ENCODE measurements at regions not wholly inside any gene's neighbourhood (a gene's known extent, or its start where the extent isn't known, plus 50 kb on each side); places are given as distances from the start of the nearest gene placed in this dataset.
"Not testable (repeated sequence)": the region's sequence is repeated elsewhere in the genome, so short reads cannot be mapped to it uniquely, and the experiment has no call there.

DNA sequence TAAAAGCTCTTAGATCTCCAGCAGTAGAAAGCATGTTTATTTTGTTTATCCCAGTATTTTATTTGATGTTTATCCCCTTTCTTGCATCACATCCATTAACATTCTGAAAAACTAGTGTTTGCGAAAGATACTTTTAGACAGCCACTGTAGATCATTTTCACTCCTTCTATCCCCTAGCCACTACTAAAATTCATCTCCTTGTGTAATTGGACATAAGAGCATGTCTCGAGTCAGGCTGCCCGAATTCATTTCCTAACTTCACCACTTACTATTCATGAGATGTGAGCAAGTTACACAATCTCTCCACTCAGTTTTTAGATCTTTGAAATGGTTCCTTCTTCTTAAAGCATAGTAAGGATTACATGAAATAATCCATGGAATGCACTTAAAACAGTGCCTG lies 514.0 kb downstream of the KLF5 start:
- no peak for DNase-seq (ENCODE audit: low read depth)

DNA sequence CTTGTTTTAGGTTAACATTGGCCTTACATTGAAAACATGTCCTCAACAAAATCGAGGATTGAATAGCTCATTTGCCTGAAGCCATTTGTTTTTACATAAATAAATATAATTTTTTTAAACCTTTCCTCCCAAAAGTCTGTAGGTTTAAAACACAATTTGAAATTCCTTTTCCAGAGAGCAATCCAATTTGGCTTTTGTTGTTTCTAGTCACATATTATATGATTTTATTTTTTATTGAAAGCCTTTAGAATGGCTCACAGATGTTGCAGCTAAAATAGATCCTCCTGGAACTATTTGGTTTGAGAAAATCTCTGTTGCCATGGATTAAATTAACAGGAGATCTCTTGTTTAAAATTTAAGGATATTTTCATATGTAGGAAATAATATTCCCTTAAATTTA lies 512.6 kb downstream of the KLF5 start:
- DNase-seq (ENCODE audit: low read depth) = no peak

DNA sequence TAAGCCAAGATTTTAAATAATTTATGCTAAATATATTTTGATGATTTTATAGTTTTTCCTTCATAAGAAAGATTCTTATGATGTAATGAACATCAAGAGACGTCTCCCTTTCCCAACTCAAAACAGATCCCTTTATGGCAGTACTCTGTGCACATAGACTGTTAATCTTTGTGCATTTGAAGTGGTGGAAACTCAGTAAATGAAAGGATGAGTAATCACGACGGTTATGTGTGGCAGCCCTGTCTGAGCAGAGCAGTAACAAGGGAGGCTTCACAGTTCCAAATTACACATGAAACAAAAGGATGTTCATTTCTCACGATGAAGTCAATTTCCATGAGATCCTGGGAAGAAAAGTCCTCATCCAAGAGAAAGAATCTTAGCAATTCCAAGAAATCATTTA lies 498.1 kb downstream of the KLF5 start:
- no peak for DNase-seq (ENCODE audit: low read depth)

DNA sequence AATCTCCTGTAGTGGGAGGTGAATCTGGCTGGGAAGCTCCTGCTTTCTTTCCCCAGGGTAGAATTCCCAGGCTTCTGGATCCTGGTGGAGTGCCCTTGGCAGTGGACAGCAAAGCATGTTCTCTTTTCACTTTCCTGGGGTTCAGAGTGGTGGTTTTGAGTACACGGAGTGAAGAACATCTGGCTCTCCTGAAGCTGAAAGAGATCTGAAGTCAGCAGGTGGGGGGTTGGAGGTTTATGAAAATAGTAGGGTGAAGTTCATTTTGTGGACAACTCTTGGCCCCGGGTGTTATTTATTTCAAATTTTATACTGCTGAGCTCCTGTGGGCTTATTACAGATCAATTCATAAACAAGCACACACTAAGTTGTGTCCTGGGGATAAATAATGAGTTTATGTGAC lies 497.3 kb downstream of the KLF5 start:
- no peak for DNase-seq (ENCODE audit: low read depth)

DNA sequence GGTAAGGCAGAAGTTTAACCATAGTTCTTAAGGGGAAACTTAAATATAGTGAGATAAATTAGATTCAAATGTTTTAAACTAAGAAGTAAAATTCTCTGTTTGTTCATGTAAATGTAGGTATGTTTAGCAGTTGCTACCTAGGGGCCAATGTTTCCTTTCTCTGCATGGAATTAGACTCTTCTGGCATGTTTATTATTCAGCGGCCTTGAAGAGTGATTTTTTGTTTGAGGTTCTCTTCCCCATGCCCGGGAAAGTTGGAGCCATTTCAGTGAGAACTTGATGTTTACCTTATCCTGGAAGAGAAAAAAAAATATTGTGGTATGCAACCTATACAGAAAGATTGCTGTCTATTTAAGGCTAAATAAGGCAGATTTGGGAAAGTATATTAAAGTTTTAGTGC lies 492.9 kb downstream of the KLF5 start:
- DNase-seq (ENCODE audit: low read depth) = no peak

DNA sequence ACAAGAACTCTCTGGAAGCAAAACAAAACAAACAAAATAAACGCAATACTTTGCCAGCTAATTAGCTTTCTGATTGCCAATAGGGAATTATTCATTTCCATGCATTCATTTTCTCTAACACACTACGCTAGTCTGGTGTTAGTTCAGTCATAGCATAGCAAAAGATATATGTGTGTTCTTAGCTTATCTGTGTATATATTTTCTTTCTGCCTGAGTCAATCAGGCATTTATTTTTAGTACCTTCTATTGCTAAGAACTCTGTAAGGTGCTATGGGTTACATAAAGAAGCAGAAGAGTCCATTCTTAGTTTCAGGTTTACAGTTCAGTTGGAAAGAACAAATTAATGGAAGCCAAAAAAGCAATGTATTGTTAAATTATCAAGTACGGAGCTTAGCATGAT lies 490.9 kb downstream of the KLF5 start:
- DNase-seq (ENCODE audit: low read depth) = no peak

DNA sequence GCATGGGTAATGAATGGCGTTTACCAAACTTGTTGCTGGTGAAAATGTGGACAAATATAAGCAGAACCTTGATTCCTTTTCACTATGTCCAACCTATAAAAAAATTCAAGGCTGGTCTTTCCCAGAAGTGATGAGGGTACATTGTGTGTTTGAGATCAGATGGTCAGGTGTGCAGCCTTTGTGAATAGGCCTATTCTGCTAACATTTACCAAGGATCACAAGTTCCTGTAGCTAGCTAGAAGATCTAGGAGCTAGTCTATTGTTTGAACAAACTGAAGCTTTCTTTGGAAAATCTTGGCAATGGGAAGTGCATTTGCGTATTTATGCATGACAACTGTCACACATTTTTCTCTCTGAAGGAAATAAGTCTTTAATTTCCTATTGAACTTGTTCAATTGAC lies 489.6 kb downstream of the KLF5 start:
- no peak for DNase-seq (ENCODE audit: low read depth)

DNA sequence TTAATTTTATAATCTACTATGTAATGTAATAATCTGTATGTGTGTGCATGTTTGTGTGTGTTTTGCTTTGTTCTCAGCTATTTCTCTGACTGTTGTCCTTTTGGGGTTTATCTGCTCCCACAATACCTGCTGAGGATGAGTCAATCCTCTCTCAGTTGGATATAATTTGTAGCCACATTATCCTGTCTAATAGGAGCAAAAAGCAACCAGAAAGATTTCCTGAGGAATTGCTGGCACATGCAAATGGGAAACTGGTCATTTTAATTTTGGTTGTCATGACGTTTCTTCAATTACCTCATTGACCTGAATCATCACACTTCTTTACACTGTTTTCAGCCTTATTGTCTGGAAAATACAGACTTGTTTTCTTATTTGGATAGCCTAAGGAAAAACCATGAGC lies 488.4 kb downstream of the KLF5 start:
- no peak for DNase-seq (ENCODE audit: low read depth)

DNA sequence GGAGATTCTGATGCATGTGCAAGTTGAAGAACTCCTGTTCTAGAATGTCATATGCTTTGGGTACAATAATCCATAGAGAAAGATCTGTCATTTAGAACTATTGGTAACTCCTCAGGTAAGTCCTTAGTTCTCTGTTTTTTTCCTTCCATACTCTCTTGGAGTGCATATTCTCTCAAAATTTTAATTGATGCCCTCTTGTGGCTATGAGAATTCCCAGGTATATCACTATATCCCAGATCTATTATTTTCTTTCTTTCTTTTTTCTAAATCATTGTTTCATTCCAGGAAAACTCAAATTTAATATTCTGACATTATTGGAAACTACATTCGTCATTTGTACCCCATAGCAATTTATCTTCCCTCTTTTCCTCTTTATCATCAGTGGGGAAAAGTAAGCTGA lies 485.4 kb downstream of the KLF5 start:
- DNase-seq (ENCODE audit: low read depth) = no peak

DNA sequence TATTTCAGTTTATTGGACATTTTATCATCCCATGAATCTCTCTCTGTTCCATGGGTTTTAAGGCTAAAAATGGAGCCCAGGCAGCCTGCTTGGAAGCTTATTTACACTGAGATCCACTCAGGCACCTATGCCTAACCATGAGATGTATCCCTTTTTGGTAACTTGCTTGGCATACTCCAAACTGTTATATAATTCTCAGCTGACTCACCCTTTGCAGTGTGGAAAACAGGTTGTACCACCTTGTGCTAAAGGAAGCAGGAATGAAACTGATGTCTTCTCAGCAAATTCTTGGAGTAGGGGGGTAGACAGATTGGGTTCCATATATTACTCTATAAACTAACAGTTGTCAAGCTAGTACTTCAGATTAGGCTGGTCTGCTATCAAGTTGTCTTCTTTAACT lies 483.6 kb downstream of the KLF5 start:
- DNase-seq (ENCODE audit: low read depth) = no peak

DNA sequence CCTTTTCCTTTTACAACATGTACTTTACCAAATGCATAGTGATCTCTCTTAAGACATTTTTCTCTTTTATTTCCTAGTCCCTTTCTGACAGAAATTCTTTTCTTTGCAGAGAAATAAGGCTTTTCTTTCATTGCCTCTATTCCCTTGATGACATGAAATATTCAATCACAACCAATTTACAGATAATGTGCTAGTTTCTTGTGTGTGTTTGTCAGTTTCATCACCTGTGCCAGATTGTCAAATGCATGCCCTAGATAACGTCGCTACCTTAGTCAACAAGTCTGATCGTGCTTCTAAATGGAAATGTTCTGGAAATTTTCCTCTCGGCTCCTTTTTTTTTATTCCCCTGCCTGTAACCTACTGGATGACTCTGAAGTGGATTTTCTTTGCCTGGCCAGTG lies 478.1 kb downstream of the KLF5 start:
- DNase-seq (ENCODE audit: low read depth) = no peak

DNA sequence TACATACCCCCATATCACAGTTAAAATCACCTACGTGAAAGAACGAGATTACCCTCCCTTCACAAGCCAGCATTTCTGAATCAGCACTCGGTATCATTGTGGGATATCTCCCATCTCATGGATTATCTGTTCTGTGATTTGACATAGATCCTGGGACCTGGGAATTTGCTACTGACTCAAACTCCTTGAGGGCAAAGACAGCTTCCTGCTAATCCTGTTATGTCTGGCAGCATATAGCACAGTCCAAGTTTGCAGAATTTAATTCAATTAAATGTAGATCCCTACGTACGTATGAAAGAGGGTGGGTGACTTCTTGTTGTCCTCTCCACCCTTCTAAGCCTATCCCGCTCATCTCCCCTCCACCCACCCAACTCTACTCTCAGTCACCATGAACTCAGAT lies 476.5 kb downstream of the KLF5 start:
- no peak for DNase-seq (ENCODE audit: low read depth)

DNA sequence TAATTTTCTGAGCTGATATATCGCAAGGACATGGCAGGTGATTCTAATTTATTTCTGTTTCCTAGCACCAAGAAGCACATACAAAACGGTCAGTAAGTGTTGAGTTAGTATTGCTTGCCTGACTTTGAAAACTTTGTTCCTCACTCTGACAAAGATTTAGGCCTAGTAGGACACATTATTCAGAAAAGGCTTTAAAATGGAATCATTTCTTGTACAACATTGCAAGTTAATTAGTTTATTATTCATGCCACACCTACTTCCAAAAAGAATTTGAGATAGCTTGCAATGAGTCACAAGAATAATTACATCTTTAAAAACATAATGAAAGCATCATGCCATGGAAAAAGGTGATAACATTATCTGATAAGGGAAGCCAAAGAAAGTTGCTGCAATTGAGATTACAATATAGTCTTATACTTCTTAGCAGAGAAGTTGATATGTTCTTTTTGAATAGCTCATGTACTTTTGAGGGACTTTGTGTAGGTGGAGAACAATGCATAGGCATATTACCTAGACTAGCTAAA lies 474.2 kb downstream of the KLF5 start:
- DNase-seq (ENCODE audit: low read depth) = no peak

DNA sequence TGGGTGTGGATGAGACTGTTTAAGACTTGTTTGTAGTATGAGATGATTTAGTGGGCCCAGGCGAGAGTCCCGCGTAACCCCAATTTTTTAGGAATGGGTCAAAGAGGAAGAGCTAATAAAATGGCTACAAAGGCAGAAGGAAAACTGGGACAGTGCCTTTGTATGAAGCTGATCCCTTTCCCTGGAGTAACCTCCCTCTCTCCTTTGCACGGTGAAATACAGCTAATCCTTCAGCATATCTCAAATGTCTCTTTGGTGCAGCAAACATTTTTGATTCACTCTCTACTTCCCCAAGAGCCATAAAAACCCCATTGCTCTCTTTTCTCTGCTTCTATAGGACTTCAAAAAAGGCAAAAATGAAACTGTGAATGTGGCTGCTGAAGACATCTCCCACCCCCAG lies 473.8 kb downstream of the KLF5 start:
- no peak for DNase-seq (ENCODE audit: low read depth)

DNA sequence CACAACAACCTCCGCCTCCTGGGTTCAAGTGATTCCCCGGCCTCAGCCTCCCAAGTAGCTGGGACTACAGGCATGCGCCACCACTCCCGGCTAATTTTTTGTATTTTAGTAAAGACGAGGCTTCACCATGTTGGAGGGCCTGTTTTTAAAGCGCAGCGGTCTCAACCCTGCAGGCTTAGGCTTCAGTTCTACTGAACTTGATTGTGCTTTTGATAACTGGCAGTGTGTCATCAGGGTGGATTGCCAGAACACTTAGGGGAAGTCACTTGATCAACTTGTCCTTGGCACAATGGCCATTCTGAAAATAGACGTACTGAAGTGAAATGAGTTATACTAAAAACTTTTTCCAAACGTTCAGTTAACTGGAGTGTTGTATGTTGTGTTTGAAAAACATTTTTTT lies 472.2 kb downstream of the KLF5 start:
- no peak for DNase-seq (ENCODE audit: low read depth)

DNA sequence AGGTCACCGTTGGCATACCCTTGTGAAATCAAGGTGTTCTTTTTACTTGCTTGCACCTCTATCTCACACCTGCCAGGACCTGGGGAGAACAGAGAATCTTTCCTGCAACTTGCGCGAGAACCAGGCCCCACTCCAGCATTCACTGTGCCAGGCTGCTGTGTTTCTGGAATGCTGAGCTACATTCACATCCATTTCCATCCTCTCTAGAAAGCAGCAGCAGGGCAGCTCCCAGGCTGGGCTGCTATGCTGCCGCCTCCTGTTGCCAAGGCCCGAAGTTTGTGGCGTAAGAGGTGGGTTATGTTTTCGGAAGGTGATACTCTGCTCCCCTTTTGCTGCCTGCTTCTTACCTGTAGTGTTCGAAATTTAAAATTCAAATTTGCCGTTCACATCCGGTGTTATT lies 464.1 kb downstream of the KLF5 start:
- DNase-seq (ENCODE audit: low read depth) = no peak

DNA sequence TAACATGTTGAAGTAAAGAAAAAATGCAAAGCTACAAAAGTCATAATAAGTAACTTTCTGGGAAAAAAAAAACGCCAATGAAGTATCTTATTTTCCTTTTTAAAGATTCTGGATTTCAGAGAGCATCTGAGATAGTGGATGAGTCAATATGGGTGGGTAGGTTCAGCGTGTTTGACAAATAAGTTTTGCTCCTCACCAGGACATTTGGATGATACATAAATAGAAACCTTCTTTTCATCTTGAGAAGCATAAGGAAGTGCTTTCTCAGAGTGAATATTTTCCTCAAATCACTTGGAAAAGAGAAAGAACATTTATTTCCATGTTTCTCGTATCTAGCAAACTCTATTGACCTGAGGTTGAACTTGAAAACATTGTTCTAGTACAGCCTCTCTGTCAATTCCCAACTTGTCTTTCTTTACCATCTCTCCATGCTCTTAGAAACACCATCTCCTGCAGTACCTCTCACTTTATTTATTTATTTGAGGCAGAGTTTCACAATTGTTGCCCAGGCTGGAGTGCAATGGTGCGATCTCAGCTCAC lies 463.2 kb downstream of the KLF5 start:
- DNase-seq (ENCODE audit: low read depth) = no peak

DNA sequence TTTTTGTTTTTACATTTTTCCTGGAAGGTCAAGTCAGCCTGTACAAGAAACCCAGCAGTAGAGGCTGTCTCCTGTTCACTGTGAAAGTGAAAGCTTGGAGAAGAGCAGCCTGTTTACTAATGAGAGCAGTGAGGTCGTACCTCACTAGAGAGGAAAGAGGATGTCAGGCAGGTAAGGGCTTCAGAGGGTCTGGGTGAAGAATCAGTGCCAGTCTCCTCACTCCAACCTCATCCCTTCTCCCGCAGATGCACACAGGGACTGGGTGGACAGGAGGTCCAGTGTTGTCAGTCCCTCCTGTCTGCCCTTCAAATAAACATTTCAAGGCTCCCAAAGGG lies 462.5 kb downstream of the KLF5 start:
- DNase-seq (ENCODE audit: low read depth) = no peak

DNA sequence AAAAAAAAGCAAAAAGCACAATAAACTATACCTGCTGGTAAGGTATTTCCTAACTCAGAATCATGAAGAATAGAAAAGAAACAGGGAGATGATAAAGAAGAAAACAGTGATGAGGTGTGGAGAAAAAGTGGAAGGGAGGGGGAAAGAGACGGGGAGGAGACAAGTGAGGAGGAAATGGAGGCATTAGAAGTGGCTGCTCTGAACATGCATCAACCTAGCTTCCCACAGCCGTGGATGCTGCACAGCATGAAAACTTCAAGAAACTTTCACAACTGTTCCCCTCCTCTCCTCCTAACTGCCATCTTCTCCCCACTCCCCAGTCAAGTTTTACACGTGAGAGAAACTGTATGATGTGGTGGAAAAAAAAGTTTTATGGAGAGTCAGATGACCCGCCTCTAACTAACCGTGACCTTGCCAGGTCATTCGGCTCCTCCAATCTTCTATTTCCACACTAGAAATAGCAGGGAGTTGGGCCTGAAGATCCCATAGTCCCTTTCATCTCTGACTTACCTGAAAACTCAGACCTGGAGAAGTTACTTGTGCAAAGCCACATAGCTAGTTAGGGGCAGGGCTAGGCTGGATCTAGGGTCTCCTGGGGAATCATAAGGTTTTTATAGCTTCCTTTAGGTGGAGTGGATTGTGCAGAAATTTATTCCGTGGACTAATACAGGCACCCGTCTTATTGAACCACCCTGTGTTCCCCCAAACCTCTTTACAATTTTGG lies 461.9 kb downstream of the KLF5 start:
- no peak for DNase-seq (ENCODE audit: low read depth)

DNA sequence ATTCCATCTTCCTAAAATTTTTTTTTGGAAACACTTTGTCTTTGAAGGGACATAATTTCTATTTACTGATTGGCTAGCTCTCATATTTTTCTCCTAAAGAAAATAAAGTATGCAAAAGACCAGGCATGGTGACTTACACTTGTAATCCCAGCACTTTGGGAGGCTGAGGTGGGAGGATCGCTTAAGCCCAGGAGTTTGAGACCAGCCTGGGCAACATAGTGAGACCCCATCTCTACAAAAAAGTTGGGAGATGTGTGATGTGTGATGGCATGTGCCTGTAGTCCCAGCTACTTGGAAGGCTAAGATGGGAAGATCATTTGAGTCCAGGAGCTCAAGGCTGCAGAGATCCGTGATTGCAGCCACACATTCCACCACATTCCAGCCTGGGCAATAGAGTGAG lies 461.3 kb downstream of the KLF5 start:
- not testable (repeated sequence) for DNase-seq (ENCODE audit: low read depth)

DNA sequence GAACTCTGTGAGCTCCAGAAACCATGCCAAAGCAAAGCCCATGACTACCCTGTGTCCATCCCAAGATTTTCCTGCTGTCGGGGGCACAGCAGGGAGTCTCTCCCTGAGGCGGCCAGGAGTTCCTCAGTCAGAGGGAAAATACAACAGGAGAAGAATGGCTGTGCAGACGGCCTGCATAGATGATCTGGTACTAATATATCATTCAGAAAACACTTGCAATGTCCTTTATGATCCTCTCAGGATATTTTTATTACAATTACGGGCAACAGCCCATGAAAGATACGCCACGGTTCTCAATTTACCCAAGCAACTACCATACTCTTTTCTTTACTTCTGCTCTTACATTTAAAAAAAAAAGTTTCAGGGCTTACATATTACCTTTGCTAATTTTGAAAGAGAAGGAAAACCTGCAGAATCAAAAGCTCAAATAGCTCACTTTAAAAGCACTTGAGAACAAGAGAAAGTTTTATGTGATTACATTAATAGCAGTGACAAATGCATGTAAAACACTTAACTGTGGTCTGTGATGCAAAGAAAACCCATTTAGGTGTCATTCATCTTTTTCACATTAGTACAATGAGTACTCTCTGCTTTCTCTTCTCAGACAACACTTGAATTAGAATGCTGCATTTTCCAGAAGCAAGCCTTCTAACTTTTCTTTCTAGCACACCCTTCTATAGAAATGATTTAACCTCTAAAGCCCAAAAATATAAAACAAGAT lies 460.8 kb downstream of the KLF5 start:
- DNase-seq (ENCODE audit: low read depth) = no peak

DNA sequence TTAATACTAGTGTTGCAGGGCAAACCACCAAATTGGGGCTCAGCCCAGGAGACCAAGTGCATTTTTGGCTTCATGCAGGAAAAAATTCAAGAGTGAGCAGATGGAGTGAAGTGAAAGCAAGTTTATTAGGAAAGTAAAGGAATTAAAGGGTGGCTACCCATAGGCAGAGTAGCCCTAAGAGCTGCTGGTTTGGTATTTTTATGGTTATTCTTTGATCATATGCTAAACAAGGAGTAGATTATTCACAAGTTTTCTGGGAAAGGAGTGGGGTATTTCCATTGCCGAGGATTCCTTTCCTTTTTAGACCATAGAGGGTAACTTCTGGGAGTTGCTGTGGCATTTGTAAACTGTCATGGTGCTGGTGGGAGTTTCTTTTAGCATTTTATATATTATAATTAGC lies 459.0 kb downstream of the KLF5 start:
- no peak for DNase-seq (ENCODE audit: low read depth)

DNA sequence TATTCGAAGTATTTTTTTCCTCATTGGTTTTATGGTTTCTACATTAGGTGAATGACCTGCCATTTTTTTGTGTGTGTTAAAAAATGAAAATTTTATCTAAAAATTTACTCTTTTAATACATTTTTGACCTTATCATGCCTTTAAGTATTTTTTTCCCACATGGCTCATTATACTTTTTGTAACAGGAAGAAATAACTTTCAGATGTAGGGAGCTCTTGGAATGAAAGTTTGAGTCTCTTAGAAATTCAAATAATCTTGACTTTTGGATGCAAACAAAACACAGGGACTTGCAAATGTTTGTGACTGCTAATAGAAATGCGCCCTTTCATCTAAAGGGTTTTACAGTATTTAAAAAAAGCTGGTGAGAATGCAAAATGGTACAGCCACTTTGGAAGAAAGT lies 457.9 kb downstream of the KLF5 start:
- no peak for DNase-seq (ENCODE audit: low read depth)

DNA sequence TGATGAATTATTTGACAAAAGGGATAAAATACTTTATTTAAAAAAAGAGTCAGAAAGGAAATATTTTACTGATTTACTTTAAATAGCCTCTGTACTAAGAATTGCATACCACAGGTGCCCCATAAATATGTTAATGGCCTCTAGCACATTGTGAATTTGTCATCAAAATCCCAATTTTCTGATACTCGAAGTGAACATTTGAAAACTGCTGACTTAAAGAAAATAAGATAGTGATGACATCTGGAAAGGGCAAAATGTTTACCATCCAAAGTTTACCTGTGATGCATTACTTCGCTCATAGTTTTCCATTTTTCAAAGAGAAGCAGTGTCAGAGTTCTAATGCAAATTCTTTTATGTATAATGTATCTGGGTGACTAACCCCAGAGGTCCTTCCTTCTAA lies 455.4 kb downstream of the KLF5 start:
- no peak for DNase-seq (ENCODE audit: low read depth)
